ENCODE measurements at regions not wholly inside any gene's neighbourhood (a gene's known extent, or its start where the extent isn't known, plus 50 kb on each side); places are given as distances from the start of the nearest gene placed in this dataset.

DNA sequence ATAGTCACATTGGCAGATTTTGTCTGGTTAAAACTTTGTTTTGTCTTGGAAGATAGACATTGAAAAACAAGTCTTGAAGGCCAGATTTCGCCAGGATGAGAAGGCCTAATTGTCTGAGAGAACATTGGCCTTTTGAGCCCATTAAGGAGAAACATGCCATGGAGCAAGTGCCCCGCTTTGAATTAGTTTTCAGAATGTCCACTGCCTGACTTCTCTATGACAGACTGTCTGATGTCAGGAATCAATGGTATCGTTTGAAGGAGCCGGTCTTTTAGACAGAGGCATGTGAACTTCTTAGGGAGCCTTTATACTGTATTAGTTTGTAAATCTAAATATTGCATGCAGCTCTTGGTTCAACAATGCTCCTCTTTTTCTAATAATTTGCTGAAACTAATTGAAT is 155.9 kb downstream of the DLEU7 start:
- peaks cover 25% of the 10 kb centered on the region for H3K4me1 ChIP-seq (ENCODE audit: insufficient read depth, low read length)
- H3K36me3 Mint-ChIP-seq (ENCODE audit: low read depth, unreplicated experiment), result no peaks in the 10 kb centered on the region
- TF ChIP-seq, protein P1, sequence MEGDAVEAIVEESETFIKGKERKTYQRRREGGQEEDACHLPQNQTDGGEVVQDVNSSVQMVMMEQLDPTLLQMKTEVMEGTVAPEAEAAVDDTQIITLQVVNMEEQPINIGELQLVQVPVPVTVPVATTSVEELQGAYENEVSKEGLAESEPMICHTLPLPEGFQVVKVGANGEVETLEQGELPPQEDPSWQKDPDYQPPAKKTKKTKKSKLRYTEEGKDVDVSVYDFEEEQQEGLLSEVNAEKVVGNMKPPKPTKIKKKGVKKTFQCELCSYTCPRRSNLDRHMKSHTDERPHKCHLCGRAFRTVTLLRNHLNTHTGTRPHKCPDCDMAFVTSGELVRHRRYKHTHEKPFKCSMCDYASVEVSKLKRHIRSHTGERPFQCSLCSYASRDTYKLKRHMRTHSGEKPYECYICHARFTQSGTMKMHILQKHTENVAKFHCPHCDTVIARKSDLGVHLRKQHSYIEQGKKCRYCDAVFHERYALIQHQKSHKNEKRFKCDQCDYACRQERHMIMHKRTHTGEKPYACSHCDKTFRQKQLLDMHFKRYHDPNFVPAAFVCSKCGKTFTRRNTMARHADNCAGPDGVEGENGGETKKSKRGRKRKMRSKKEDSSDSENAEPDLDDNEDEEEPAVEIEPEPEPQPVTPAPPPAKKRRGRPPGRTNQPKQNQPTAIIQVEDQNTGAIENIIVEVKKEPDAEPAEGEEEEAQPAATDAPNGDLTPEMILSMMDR (IDR thresholded peaks at IDR 0.05; ENCODE audit: insufficient read depth, low read depth, low read length), result no peak
- TF ChIP-seq EZH2 (IDR thresholded peaks at IDR 0.05; ENCODE audit: insufficient read depth, low read length), result no peak
- no peaks in the 10 kb centered on the region for H3K79me2 ChIP-seq (ENCODE audit: insufficient read depth, low read length)
- H3K9ac ChIP-seq (ENCODE audit: low read length), result no peak overlapping the region
- no peak for DNase-seq (ENCODE audit: low read depth)
- H3K27ac ChIP-seq (ENCODE audit: low read depth, low read length), result no peak overlapping the region
- H3K4me3 Mint-ChIP-seq (ENCODE audit: unreplicated experiment), result no peak overlapping the region
- no peak for FAIRE-seq
- no peak overlapping the region for H3K4me3 ChIP-seq (ENCODE audit: insufficient read depth, low read depth, low read length)
- no peak overlapping the region for H2AFZ ChIP-seq (ENCODE audit: low read depth, low read length)
- H3K9me3 ChIP-seq (ENCODE audit: insufficient read depth, low read depth, low read length), result no peaks in the 10 kb centered on the region
- no peaks in the 10 kb centered on the region for H3K27me3 ChIP-seq (ENCODE audit: insufficient read depth, low read length)
- H3K4me2 ChIP-seq (ENCODE audit: low read length), result no peak overlapping the region
- H3K9me3 Mint-ChIP-seq (ENCODE audit: unreplicated experiment), result no peaks in the 10 kb centered on the region
- H3K36me3 ChIP-seq (ENCODE audit: insufficient read depth, low read length), result no peaks in the 10 kb centered on the region
- no peak overlapping the region for H3K27ac Mint-ChIP-seq (ENCODE audit: unreplicated experiment)
- no peaks in the 10 kb centered on the region for H4K20me1 ChIP-seq (ENCODE audit: insufficient read depth, low read length)
- peaks cover 43% of the 10 kb centered on the region for H3K4me1 Mint-ChIP-seq (ENCODE audit: low read depth, unreplicated experiment)
- no peaks in the 10 kb centered on the region for H3K27me3 Mint-ChIP-seq (ENCODE audit: low read depth, unreplicated experiment)

DNA sequence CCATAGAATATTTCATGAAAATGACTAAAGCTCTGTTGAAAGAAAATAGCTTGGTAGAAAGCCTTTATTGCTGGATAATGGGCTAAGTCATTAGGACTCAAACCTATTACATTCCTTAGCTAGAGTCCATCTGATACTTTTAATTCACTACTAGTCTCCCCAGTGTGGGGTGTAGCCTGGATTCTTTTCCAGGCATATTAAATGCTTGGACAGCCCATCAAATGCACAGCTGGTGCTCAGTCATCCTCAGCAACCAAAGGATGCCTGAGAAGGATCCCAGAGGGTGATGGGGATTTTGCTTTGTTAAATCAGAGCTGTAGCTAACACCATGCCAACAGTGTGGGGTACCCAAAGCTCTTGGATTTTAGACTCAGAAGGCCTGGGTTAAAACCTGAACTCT is 153.5 kb downstream of the DLEU7 start:
- FAIRE-seq, result peak; percentile 17
- H3K4me2 ChIP-seq (ENCODE audit: low read length), result no peak overlapping the region
- no peaks in the 10 kb centered on the region for H3K9me3 ChIP-seq (ENCODE audit: insufficient read depth, low read depth, low read length)
- Mint-ChIP-seq H3K36me3 (ENCODE audit: low read depth, unreplicated experiment) (no peaks in the 10 kb centered on the region), H3K9me3 (ENCODE audit: unreplicated experiment) (no peaks in the 10 kb centered on the region), H3K4me3 (ENCODE audit: unreplicated experiment) (no peak overlapping the region), H3K4me1 (ENCODE audit: low read depth, unreplicated experiment) (peaks cover 52% of the 10 kb centered on the region), H3K27ac (ENCODE audit: unreplicated experiment) (no peak overlapping the region), H3K27me3 (ENCODE audit: low read depth, unreplicated experiment) (no peaks in the 10 kb centered on the region)
- no peaks in the 10 kb centered on the region for H4K20me1 ChIP-seq (ENCODE audit: insufficient read depth, low read length)
- DNase-seq (ENCODE audit: low read depth), result no peak
- H2AFZ ChIP-seq (ENCODE audit: low read depth, low read length), result no peak overlapping the region
- no peak overlapping the region for H3K9ac ChIP-seq (ENCODE audit: low read length)
- no peaks in the 10 kb centered on the region for H3K27me3 ChIP-seq (ENCODE audit: insufficient read depth, low read length)
- no peaks in the 10 kb centered on the region for H3K36me3 ChIP-seq (ENCODE audit: insufficient read depth, low read length)
- TF ChIP-seq EZH2 (IDR thresholded peaks at IDR 0.05; ENCODE audit: insufficient read depth, low read length), result no peak
- TF ChIP-seq, protein P1 (IDR thresholded peaks at IDR 0.05; ENCODE audit: insufficient read depth, low read depth, low read length), result no peak
- peaks cover 36% of the 10 kb centered on the region for H3K4me1 ChIP-seq (ENCODE audit: insufficient read depth, low read length)
- no peak overlapping the region for H3K27ac ChIP-seq (ENCODE audit: low read depth, low read length)
- no peaks in the 10 kb centered on the region for H3K79me2 ChIP-seq (ENCODE audit: insufficient read depth, low read length)
- no peak overlapping the region for H3K4me3 ChIP-seq (ENCODE audit: insufficient read depth, low read depth, low read length)

DNA sequence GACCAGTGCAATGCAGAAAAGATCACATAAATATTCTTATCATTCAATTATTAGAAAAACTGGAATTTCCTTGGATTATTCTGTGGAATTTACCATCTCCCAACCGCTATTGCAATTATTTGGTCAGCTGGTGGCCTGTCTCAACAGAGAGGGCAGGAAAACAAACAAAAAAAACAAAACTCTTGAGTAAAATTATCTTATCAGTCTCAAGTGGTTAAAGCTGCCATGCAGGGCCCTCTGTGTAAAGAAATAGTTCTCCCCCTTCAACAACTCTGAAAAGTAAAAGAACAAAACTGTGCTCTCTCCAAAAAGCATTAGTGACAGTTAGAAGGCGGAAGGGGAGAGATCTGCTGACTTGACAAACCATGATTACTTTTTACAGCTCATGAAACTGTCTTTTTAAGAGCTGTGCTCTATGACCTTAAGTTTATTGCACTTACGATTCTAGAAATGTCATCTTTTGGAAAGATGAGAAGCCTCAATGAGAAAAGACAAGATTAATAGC is 152.3 kb downstream of the DLEU7 start:
- Histone ChIP-seq H3K27me3 (ENCODE audit: insufficient read depth, low read length) (no peaks in the 10 kb centered on the region), H3K9ac (ENCODE audit: low read length) (peak overlapping the region; percentile 19), H3K79me2 (ENCODE audit: insufficient read depth, low read length) (no peaks in the 10 kb centered on the region), H3K36me3 (ENCODE audit: insufficient read depth, low read length) (no peaks in the 10 kb centered on the region), H3K27ac (ENCODE audit: low read depth, low read length) (peak overlapping the region; percentile 60), H3K4me1 (ENCODE audit: insufficient read depth, low read length) (peaks cover 26% of the 10 kb centered on the region), H4K20me1 (ENCODE audit: insufficient read depth, low read length) (no peaks in the 10 kb centered on the region), H2AFZ (ENCODE audit: low read depth, low read length) (no peak overlapping the region), H3K9me3 (ENCODE audit: insufficient read depth, low read depth, low read length) (no peaks in the 10 kb centered on the region), H3K4me2 (ENCODE audit: low read length) (peak overlapping the region; percentile 11), H3K4me3 (ENCODE audit: insufficient read depth, low read depth, low read length) (no peak overlapping the region)
- DNase-seq (ENCODE audit: low read depth), result peak; percentile 29
- H3K27me3 Mint-ChIP-seq (ENCODE audit: low read depth, unreplicated experiment), result no peaks in the 10 kb centered on the region
- no peak for TF ChIP-seq EZH2 (IDR thresholded peaks at IDR 0.05; ENCODE audit: insufficient read depth, low read length)
- TF ChIP-seq, protein P1 (IDR thresholded peaks at IDR 0.05; ENCODE audit: insufficient read depth, low read depth, low read length), result no peak
- no peak overlapping the region for H3K4me3 Mint-ChIP-seq (ENCODE audit: unreplicated experiment)
- FAIRE-seq, result peak; percentile 64
- H3K36me3 Mint-ChIP-seq (ENCODE audit: low read depth, unreplicated experiment), result no peaks in the 10 kb centered on the region
- H3K4me1 Mint-ChIP-seq (ENCODE audit: low read depth, unreplicated experiment), result peaks cover 43% of the 10 kb centered on the region
- H3K27ac Mint-ChIP-seq (ENCODE audit: unreplicated experiment), result no peak overlapping the region
- no peaks in the 10 kb centered on the region for H3K9me3 Mint-ChIP-seq (ENCODE audit: unreplicated experiment)

Data from astrocyte (in vitro differentiated cells and primary cell).